Motor neuron (in vitro differentiated cells): ENCODE measurements at regions not wholly inside any gene's neighbourhood (a gene's known extent, or its start where the extent isn't known, plus 50 kb on each side); places are given as distances from the start of the nearest gene placed in this dataset.
A peak's percentile ranks its signal among the peaks of the same experiment; 100 is the strongest.

Experiments
- ATAC-seq, 8 experiments: fragments of 200-7000 bp; cut with Tn5 transposase; replicated peaks in 6 of 8; 2 replicates each; pipeline ENCODE4 v1.8.0; 2021; ENCODE audit warnings: mild to moderate bottlenecking in 8 of 8, moderate library complexity in 8 of 8
- H3K27ac ChIP-seq, 2 donors: fragments of 250-450 bp; sonication (Bioruptor Pico); 2 replicates each; pipeline ENCODE4 v1.9.0; 2021; ENCODE audit warnings: antibody characterized with exemption in 2 of 2, mild to moderate bottlenecking in 2 of 2, moderate library complexity in 1 of 2
- H3K4me1 ChIP-seq, 2 donors: fragments of 250-450 bp; sonication (Bioruptor Pico); replicated peaks in 1 of 2; 2 replicates each; pipeline ENCODE4 v1.6.1; 2021; ENCODE audit warnings: antibody characterized with exemption in 2 of 2, mild to moderate bottlenecking in 2 of 2, moderate library complexity in 1 of 2
- H3K4me3 ChIP-seq, 5 donors: fragments of 250-450 bp; sonication (Bioruptor Pico); 2 replicates each; pipeline ENCODE4 v1.9.0; 2021; ENCODE audit warnings: antibody characterized with exemption in 5 of 5, mild to moderate bottlenecking in 5 of 5, moderate library complexity in 4 of 5
- WGBS, 10 experiments: fragments of 450-650 bp; shearing (Covaris generic); methylation state at CpG; one replicate each; pipeline ENCODE4 v1.0.0; 2022; 5-methylcytosine and 5-hydroxymethylcytosine counted together
- in situ Hi-C, 9 experiments: fragments of 400-800 bp; cut with MboI; loops; one replicate each; pipeline ENCODE4 v1.15.0; 2021; ENCODE audit warnings: low sequenced_read_pairs in 9 of 9, low pct_unique_long_range_greater_than_20kb in 2 of 9; ENCODE audit not compliant: unreplicated experiment in 9 of 9

GRCh38 chr1:113007706-113008364 is 51.8 kb upstream of the SLC16A1 start:
- H3K27ac ChIP-seq = no peak overlapping the region
- in situ Hi-C loops = no loop called here
- ATAC-seq = no peak
- WGBS, 10 experiments = 86 to 100% (median 96%) methylated on average over 1 to 2 of the region's 2 CpGs; no CpG with 5 or more reads in 1 of the 10 experiments
- H3K4me3 ChIP-seq = no peak overlapping the region
- H3K4me1 ChIP-seq = no peaks in the 10 kb centered on the region

- H3K4me1 ChIP-seq = no peaks in the 10 kb centered on the region
- in situ Hi-C loops = no loop called here
- WGBS, 10 experiments = 0 to 100% (median 92%) methylated on average over 1 to 4 of the region's 4 CpGs; no CpG with 5 or more reads in 2 of the 10 experiments
- no peak for ATAC-seq
- H3K4me3 ChIP-seq = no peak overlapping the region
- H3K27ac ChIP-seq = no peak overlapping the region
Measured at GRCh38 chr1:113008365-113008714, 52.3 kb upstream of the SLC16A1 start.

- WGBS, 10 experiments = 63 to 100% (median 87%) methylated on average over 1 of the region's 1 CpG; no CpG with 5 or more reads in 2 of the 10 experiments
- in situ Hi-C loops = no loop called here
- no peaks in the 10 kb centered on the region for H3K4me1 ChIP-seq
- ATAC-seq = no peak
- H3K4me3 ChIP-seq = no peak overlapping the region
- H3K27ac ChIP-seq = no peak overlapping the region
Measured at GRCh38 chr1:113012149-113012548, 56.2 kb upstream of the SLC16A1 start.

GRCh38 chr1:113013823-113014222 is 57.8 kb upstream of the SLC16A1 start:
- H3K4me3 ChIP-seq = no peak overlapping the region
- H3K27ac ChIP-seq = no peak overlapping the region
- ATAC-seq = no peak
- no peaks in the 10 kb centered on the region for H3K4me1 ChIP-seq
- 67 to 100% (median 95%) methylated on average over 1 to 2 of the region's 2 CpGs; no CpG with 5 or more reads in 1 of the 10 experiments for WGBS, 10 experiments
- in situ Hi-C loops = no loop called here

GRCh38 chr1:113014508-113014907 is 58.5 kb upstream of the LRIG2 start:
- ATAC-seq = no peak
- Histone ChIP-seq H3K27ac (no peak overlapping the region), H3K4me1 (no peaks in the 10 kb centered on the region), H3K4me3 (no peak overlapping the region)
- 93 to 100% (median 100%) methylated on average over 1 to 4 of the region's 4 CpGs for WGBS, 10 experiments
- in situ Hi-C loops = no loop called here

GRCh38 chr1:113018911-113019310 is 54.1 kb upstream of the LRIG2 start:
- in situ Hi-C loops = no loop called here
- H3K27ac ChIP-seq = no peak overlapping the region
- no peak overlapping the region for H3K4me3 ChIP-seq

GRCh38 chr1:113021430-113022085 is 51.4 kb upstream of the LRIG2 start:
- H3K4me3 ChIP-seq = no peak overlapping the region

More at GRCh38 chr1:113018911-113019310, 54.1 kb upstream of the LRIG2 start:
- H3K4me1 ChIP-seq = no peaks in the 10 kb centered on the region
- 50 to 100% (median 100%) methylated on average over 1 of the region's 1 CpG; no CpG with 5 or more reads in 1 of the 10 experiments for WGBS, 10 experiments
- no peak for ATAC-seq

More at GRCh38 chr1:113021430-113022085, 51.4 kb upstream of the LRIG2 start:
- H3K4me1 ChIP-seq = no peaks in the 10 kb centered on the region
- ATAC-seq = peak in 2 of 8 experiments; percentile 49 to 53
- no peak overlapping the region for H3K27ac ChIP-seq
- in situ Hi-C loops = no loop called here
- 29 to 100% (median 89%) methylated on average over 4 to 7 of the region's 7 CpGs for WGBS, 10 experiments
